ENCODE measurements at regions not wholly inside any gene's neighbourhood (a gene's known extent, or its start where the extent isn't known, plus 50 kb on each side); places are given as distances from the start of the nearest gene placed in this dataset.
"Not testable (repeated sequence)": the region's sequence is repeated elsewhere in the genome, so short reads cannot be mapped to it uniquely, and the experiment has no call there.

GRCh38 chr6:25193460-25194171 is 85.6 kb upstream of the CARMIL1 start:
- no peaks in the 10 kb centered on the region for H3K36me3 ChIP-seq (ENCODE audit: control insufficient read depth, insufficient read depth, low read length)
- peak overlapping the region; percentile 78 for H3K27ac ChIP-seq (ENCODE audit: low read depth, low read length)
- H3K4me1 ChIP-seq (ENCODE audit: control insufficient read depth, insufficient read depth, low read length): no peaks in the 10 kb centered on the region
- H3K27me3 ChIP-seq (ENCODE audit: control insufficient read depth, insufficient read depth, low read length): no peaks in the 10 kb centered on the region
- no peak overlapping the region for H3K4me3 ChIP-seq (ENCODE audit: low read length)
- H3K9ac ChIP-seq (ENCODE audit: low read length): no peak overlapping the region

- Histone ChIP-seq H3K4me3 (ENCODE audit: low read length) (no peak overlapping the region), H3K27ac (ENCODE audit: low read depth, low read length) (no peak overlapping the region), H3K27me3 (ENCODE audit: control insufficient read depth, insufficient read depth, low read length) (no peaks in the 10 kb centered on the region), H3K9ac (ENCODE audit: low read length) (no peak overlapping the region), H3K4me1 (ENCODE audit: control insufficient read depth, insufficient read depth, low read length) (no peaks in the 10 kb centered on the region), H3K36me3 (ENCODE audit: control insufficient read depth, insufficient read depth, low read length) (no peaks in the 10 kb centered on the region)
These were observed 84.9 kb upstream of the CARMIL1 start for GRCh38 chr6:25194172-25194678.

GRCh38 chr6:25196464-25196863 is 82.7 kb upstream of the CARMIL1 start:
- Histone ChIP-seq H3K4me3 (ENCODE audit: low read length) (no peak overlapping the region), H3K27ac (ENCODE audit: low read depth, low read length) (no peak overlapping the region), H3K27me3 (ENCODE audit: control insufficient read depth, insufficient read depth, low read length) (no peaks in the 10 kb centered on the region), H3K9ac (ENCODE audit: low read length) (no peak overlapping the region), H3K4me1 (ENCODE audit: control insufficient read depth, insufficient read depth, low read length) (no peaks in the 10 kb centered on the region), H3K36me3 (ENCODE audit: control insufficient read depth, insufficient read depth, low read length) (no peaks in the 10 kb centered on the region)

- H3K27me3 ChIP-seq (ENCODE audit: control insufficient read depth, insufficient read depth, low read length): no peaks in the 10 kb centered on the region
- H3K4me3 ChIP-seq (ENCODE audit: low read length): no peak overlapping the region
- no peak overlapping the region for H3K27ac ChIP-seq (ENCODE audit: low read depth, low read length)
- H3K36me3 ChIP-seq (ENCODE audit: control insufficient read depth, insufficient read depth, low read length): no peaks in the 10 kb centered on the region
- H3K9ac ChIP-seq (ENCODE audit: low read length): no peak overlapping the region
- no peaks in the 10 kb centered on the region for H3K4me1 ChIP-seq (ENCODE audit: control insufficient read depth, insufficient read depth, low read length)
These were observed 82.1 kb upstream of the CARMIL1 start for GRCh38 chr6:25197111-25197510.

GRCh38 chr6:25199544-25199943 is 79.6 kb upstream of the CARMIL1 start:
- no peak overlapping the region for H3K27ac ChIP-seq (ENCODE audit: low read depth, low read length)
- no peaks in the 10 kb centered on the region for H3K27me3 ChIP-seq (ENCODE audit: control insufficient read depth, insufficient read depth, low read length)
- no peaks in the 10 kb centered on the region for H3K36me3 ChIP-seq (ENCODE audit: control insufficient read depth, insufficient read depth, low read length)
- H3K4me3 ChIP-seq (ENCODE audit: low read length): no peak overlapping the region
- no peak overlapping the region for H3K9ac ChIP-seq (ENCODE audit: low read length)
- H3K4me1 ChIP-seq (ENCODE audit: control insufficient read depth, insufficient read depth, low read length): no peaks in the 10 kb centered on the region

- no peak overlapping the region for H3K27ac ChIP-seq (ENCODE audit: low read depth, low read length)
- no peak overlapping the region for H3K4me3 ChIP-seq (ENCODE audit: low read length)
- H3K4me1 ChIP-seq (ENCODE audit: control insufficient read depth, insufficient read depth, low read length): no peaks in the 10 kb centered on the region
- no peaks in the 10 kb centered on the region for H3K27me3 ChIP-seq (ENCODE audit: control insufficient read depth, insufficient read depth, low read length)
- no peak overlapping the region for H3K9ac ChIP-seq (ENCODE audit: low read length)
- no peaks in the 10 kb centered on the region for H3K36me3 ChIP-seq (ENCODE audit: control insufficient read depth, insufficient read depth, low read length)
These were observed 76.7 kb upstream of the CARMIL1 start for GRCh38 chr6:25202504-25202903.

GRCh38 chr6:25205629-25206028 is 73.5 kb upstream of the CARMIL1 start:
- Histone ChIP-seq H3K4me3 (ENCODE audit: low read length) (no peak overlapping the region), H3K27me3 (ENCODE audit: control insufficient read depth, insufficient read depth, low read length) (no peaks in the 10 kb centered on the region), H3K36me3 (ENCODE audit: control insufficient read depth, insufficient read depth, low read length) (no peaks in the 10 kb centered on the region), H3K4me1 (ENCODE audit: control insufficient read depth, insufficient read depth, low read length) (no peaks in the 10 kb centered on the region), H3K27ac (ENCODE audit: low read depth, low read length) (no peak overlapping the region), H3K9ac (ENCODE audit: low read length) (no peak overlapping the region)

- not testable (repeated sequence) for H3K36me3 ChIP-seq (ENCODE audit: control insufficient read depth, insufficient read depth, low read length); H3K9ac ChIP-seq (ENCODE audit: low read length); H3K27ac ChIP-seq (ENCODE audit: low read depth, low read length); H3K4me1 ChIP-seq (ENCODE audit: control insufficient read depth, insufficient read depth, low read length); H3K4me3 ChIP-seq (ENCODE audit: low read length); H3K27me3 ChIP-seq (ENCODE audit: control insufficient read depth, insufficient read depth, low read length)
These were observed 71.6 kb upstream of the CARMIL1 start for GRCh38 chr6:25207453-25208155.

GRCh38 chr6:25215881-25216280 is 63.3 kb upstream of the CARMIL1 start:
- H3K4me3 ChIP-seq (ENCODE audit: low read length): no peak overlapping the region
- H3K9ac ChIP-seq (ENCODE audit: low read length): no peak overlapping the region
- H3K27me3 ChIP-seq (ENCODE audit: control insufficient read depth, insufficient read depth, low read length): no peaks in the 10 kb centered on the region
- no peaks in the 10 kb centered on the region for H3K4me1 ChIP-seq (ENCODE audit: control insufficient read depth, insufficient read depth, low read length)
- H3K36me3 ChIP-seq (ENCODE audit: control insufficient read depth, insufficient read depth, low read length): no peaks in the 10 kb centered on the region
- no peak overlapping the region for H3K27ac ChIP-seq (ENCODE audit: low read depth, low read length)

- H3K27ac ChIP-seq (ENCODE audit: low read depth, low read length): no peak overlapping the region
- H3K36me3 ChIP-seq (ENCODE audit: control insufficient read depth, insufficient read depth, low read length): no peaks in the 10 kb centered on the region
- H3K9ac ChIP-seq (ENCODE audit: low read length): no peak overlapping the region
- no peak overlapping the region for H3K4me3 ChIP-seq (ENCODE audit: low read length)
- H3K27me3 ChIP-seq (ENCODE audit: control insufficient read depth, insufficient read depth, low read length): no peaks in the 10 kb centered on the region
- H3K4me1 ChIP-seq (ENCODE audit: control insufficient read depth, insufficient read depth, low read length): no peaks in the 10 kb centered on the region
These were observed 61.9 kb upstream of the CARMIL1 start for GRCh38 chr6:25217302-25217701.

- H3K36me3 ChIP-seq (ENCODE audit: control insufficient read depth, insufficient read depth, low read length): no peaks in the 10 kb centered on the region
- H3K27me3 ChIP-seq (ENCODE audit: control insufficient read depth, insufficient read depth, low read length): no peaks in the 10 kb centered on the region
- no peak overlapping the region for H3K9ac ChIP-seq (ENCODE audit: low read length)
- H3K27ac ChIP-seq (ENCODE audit: low read depth, low read length): no peak overlapping the region
- no peaks in the 10 kb centered on the region for H3K4me1 ChIP-seq (ENCODE audit: control insufficient read depth, insufficient read depth, low read length)
- no peak overlapping the region for H3K4me3 ChIP-seq (ENCODE audit: low read length)
These were observed 61.3 kb upstream of the CARMIL1 start for GRCh38 chr6:25217829-25218228.

- no peaks in the 10 kb centered on the region for H3K27me3 ChIP-seq (ENCODE audit: control insufficient read depth, insufficient read depth, low read length)
- H3K27ac ChIP-seq (ENCODE audit: low read depth, low read length): no peak overlapping the region
- no peak overlapping the region for H3K9ac ChIP-seq (ENCODE audit: low read length)
- H3K36me3 ChIP-seq (ENCODE audit: control insufficient read depth, insufficient read depth, low read length): no peaks in the 10 kb centered on the region
- no peaks in the 10 kb centered on the region for H3K4me1 ChIP-seq (ENCODE audit: control insufficient read depth, insufficient read depth, low read length)
- no peak overlapping the region for H3K4me3 ChIP-seq (ENCODE audit: low read length)
These were observed 60.8 kb upstream of the CARMIL1 start for GRCh38 chr6:25218346-25218745.

Data from rectal smooth muscle tissue (tissue), 1 donor.